ENCODE measurements at regions not wholly inside any gene's neighbourhood (a gene's known extent, or its start where the extent isn't known, plus 50 kb on each side); places are given as distances from the start of the nearest gene placed in this dataset.
"Not testable (repeated sequence)": the region's sequence is repeated elsewhere in the genome, so short reads cannot be mapped to it uniquely, and the experiment has no call there.

DNA sequence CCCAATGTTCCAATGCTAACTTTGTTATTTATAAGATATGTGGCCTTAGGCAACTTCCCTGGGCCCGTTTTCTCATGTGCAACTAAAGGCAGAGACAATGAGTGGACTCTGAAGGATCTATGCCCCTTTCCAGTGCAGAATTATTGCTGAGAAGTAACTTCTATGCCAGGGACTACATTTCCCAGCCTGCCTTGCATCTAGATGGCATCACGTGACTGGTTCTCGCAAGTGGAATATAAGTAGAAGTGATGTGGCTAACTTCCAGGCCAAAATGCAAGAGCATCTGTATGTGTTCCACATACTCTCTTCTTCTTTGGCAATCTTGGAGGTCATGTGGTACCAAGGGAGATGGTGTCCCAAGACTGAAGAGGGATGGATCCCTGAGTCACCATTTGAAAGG lies 674.4 kb downstream of the NTRK3 start:
- no peak for DNase-seq (ENCODE audit: low read depth in 2 of 2)

GRCh38 chr15:87579537-87579936 lies 677.0 kb downstream of the NTRK3 start:
- DNase-seq (ENCODE audit: low read depth in 2 of 2) = no peak

- DNase-seq (ENCODE audit: low read depth in 2 of 2) = no peak
Measured at GRCh38 chr15:87578776-87579175, 677.8 kb downstream of the NTRK3 start.

GRCh38 chr15:87577336-87577735 lies 679.2 kb downstream of the NTRK3 start:
- DNase-seq (ENCODE audit: low read depth in 2 of 2) = no peak

DNA sequence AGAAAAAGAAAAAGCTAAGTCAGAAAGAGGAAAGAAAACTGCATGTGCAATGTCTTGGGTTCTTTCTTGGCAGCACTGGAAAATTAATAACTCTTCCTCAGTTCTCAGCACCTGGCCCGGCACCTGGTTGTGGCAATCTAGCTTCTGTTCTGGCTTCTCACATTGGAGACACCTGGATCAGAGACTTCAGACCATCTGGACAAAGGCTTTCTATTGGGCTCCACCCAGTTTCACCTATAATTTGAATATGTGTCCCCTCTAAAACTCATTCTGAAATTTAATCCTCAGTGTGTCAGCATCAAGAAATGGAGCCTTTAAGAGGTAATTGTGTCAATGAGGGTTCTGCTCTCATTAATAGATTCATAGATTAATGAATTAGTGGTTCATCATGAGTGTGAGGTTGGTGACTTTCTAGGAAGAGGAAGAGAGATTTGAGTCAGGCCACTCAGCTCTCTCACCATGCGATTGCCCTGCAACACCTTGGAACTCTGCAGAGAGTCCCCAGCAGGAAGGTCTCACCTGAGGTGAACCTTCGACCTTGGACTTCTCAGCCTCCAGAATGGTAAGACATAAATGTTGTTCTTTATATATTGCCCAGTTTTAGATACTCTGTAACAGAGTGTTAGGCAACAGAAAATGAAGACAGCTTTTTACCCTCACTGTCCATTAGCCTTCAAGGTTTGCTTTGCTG lies 679.9 kb downstream of the NTRK3 start:
- no peak for DNase-seq (ENCODE audit: low read depth in 2 of 2)

GRCh38 chr15:87575896-87576473 lies 680.6 kb downstream of the NTRK3 start:
- no peak for DNase-seq (ENCODE audit: low read depth in 2 of 2)

DNA sequence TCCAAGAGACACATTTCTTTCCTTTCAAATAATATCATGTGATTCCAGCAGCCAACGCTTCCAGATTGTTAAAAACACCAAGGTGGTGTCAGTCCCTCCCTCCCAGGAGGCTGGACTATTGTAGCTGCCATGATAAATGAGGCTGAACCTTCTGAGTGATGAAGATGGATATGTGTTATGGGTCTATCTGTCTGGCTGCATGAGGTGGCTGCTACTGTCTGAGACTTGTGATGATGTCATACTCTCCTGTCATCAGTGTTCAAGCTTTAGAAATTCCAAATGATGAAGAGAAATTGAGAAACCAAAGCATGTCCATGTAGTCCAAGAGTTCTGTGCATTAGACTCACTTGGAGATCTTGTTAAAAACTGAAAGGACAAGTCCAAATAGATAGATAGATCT lies 683.0 kb downstream of the NTRK3 start:
- DNase-seq (ENCODE audit: low read depth in 2 of 2) = no peak

GRCh38 chr15:87573039-87573438 lies 683.5 kb downstream of the NTRK3 start:
- no peak for DNase-seq (ENCODE audit: low read depth in 2 of 2)

- DNase-seq (ENCODE audit: low read depth in 2 of 2) = no peak
Measured at GRCh38 chr15:87572381-87572910, 684.1 kb downstream of the NTRK3 start.

DNA sequence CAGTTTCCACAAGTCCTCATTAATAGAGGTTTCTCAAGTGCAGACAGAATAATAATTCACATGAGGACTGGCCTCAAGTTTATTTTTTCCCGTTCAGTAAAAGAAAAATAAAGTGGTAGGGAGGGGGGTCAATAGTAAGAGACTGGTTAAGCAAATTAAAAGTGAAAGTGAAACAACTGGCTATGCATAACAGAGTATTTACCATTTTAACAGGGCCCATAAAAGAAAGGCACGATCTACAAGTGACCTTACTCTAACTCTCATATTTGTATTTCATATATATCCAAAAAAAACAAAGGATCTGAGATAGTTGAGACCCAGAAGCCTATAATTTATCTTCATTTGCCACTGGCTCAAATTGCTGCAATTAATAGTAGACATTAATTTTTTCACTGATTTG lies 686.3 kb downstream of the NTRK3 start:
- no peak for DNase-seq (ENCODE audit: low read depth in 2 of 2)

GRCh38 chr15:87569581-87569980 lies 687.0 kb downstream of the NTRK3 start:
- no peak for DNase-seq (ENCODE audit: low read depth in 2 of 2)

GRCh38 chr15:87567406-87568030 lies 689.0 kb downstream of the NTRK3 start:
- no peak for DNase-seq (ENCODE audit: low read depth in 2 of 2)

- no peak for DNase-seq (ENCODE audit: low read depth in 2 of 2)
Measured at GRCh38 chr15:87566236-87566635, 690.3 kb downstream of the NTRK3 start.

- no peak for DNase-seq (ENCODE audit: low read depth in 2 of 2)
Measured at GRCh38 chr15:87564681-87565080, 691.9 kb downstream of the NTRK3 start.

DNA sequence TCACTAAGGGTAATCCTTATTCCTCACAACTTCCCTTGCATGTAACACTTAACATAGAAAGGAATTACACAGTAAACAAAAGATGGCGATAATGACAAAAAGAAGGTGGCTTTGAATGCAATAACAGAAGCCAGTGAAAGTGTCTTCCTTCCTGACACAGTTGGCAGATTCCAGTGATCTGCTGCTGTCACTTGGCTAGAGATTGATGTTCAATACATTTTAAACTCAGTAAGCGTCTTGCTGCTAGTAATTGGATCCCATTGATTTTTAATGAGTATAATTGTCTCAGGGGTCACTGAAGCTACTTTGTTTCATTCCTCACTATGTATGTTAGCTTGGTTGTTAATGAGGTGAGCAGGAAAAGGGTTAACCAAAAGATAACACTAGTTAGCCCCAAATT lies 692.7 kb downstream of the NTRK3 start:
- DNase-seq (ENCODE audit: low read depth in 2 of 2) = no peak

DNA sequence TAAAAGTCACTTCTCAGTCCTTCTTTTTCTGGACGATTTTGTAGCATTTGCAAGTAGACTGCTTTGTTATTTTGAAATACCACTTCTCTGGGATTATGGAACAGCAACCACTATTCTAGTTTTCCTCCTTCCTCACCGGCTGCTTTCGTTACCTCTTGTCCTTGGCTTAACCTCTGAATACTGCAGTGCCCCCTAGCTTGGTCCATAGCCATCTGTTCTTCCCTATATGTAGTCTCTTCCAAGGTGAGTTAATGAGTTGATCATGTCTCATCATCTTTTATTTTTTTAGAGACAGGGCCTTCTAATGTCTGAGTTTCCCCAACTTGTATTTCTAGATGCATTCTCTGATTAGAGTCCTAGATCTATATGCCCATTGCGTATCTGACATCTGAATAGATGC lies 694.3 kb downstream of the NTRK3 start:
- no peak for DNase-seq (ENCODE audit: low read depth in 2 of 2)

DNA sequence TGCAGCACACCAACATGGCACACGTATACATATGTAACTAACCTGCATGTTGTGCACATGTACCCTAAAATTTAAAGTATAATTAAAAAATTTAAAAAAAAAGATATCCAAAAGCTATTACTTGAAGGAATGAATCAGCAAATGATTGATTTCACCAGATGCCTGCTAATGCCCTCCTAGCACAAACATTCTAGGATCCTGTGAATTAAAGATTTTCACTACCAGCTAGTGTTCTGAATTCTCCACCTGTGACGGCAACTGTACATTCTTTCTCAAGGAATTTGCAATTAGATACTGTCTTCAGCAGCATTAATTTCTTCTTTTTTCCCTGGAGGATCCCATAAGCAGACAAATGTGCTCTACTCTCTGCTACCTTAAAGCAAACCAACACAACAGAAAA lies 694.9 kb downstream of the NTRK3 start:
- DNase-seq (ENCODE audit: low read depth in 2 of 2) = no peak

DNA sequence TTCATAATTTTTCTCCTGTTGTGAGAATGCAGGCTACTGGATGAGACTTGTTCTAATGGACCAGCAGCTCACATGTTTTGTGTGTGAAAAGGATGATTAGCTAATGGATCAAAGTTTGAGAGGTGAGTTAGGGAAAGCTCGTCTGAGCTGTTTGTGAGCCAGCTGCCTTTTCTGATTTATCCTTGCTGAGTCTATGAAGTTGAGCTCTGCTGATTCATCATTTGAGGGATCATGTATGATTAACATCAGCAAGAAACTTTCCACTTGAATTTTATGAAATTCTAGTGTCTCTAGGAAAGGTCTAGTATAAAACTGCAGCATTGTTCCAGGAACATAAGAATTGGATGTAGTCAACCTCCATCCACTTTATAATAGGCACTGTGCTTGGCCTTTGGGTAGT lies 698.7 kb downstream of the NTRK3 start:
- DNase-seq (ENCODE audit: low read depth in 2 of 2) = no peak

DNA sequence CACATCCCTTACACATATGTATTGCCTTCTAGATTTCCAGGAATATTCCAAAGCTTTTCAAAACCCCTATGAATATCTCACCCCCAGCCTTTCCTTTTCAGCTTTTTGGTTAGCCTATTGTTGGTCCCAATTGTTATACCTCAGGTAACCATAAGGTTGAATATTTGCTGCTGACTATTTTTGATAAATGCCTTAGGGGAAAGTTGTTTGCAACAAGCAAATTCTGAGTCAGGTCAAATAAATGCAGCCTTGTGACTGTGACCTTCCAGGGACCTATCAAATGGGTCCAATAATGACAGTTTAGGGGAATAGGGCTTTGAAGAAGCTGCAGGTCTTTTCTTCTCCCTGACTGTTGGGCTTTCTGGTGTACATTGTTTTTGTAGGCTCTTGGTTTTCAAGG lies 699.7 kb downstream of the NTRK3 start:
- no peak for DNase-seq (ENCODE audit: low read depth in 2 of 2)

- no peak for DNase-seq (ENCODE audit: low read depth in 2 of 2)
Measured at GRCh38 chr15:87549860-87550259, 706.7 kb downstream of the NTRK3 start.

DNA sequence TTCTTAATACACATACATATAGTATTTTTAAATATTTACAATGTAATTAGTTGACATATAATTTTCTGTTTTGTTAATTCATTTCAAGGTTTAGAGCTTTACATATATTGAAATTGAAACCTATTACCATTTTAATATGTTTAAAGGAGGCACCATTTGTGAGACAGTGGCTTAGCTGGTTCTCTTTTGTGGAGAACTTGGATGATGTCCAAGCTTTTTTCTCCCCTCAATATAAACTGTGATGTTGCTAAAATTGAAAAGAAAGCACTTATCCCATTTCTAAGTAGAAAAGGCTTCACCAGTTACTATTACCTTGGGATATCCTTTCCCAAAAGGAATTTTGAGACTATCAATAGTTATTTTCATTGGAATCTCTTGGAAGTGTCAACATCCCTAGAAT lies 707.2 kb downstream of the NTRK3 start:
- DNase-seq (ENCODE audit: low read depth in 2 of 2) = no peak

DNA sequence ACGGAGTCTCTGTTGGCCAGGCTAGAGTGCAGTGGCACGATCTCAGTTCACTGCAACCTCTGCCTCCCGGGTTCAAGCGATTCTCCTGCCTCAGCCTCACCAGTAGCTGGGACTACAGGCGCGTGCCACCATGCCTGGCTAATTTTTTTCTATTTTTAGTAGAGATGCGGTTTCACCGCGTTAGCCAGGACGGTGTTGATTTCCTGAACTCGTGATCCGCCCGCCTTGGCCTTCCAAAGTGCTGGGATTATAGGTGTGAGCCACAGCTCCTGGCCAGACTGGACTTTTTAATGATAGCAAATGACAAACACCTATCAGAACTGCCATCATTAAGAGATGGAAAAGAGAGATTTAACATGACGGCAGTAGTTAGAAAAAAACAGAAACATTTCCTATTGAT lies 707.9 kb downstream of the NTRK3 start:
- DNase-seq (ENCODE audit: low read depth in 2 of 2) = not testable (repeated sequence)
